K562 (cell line): ENCODE measurements at regions not wholly inside any gene's neighbourhood (a gene's known extent, or its start where the extent isn't known, plus 50 kb on each side); places are given as distances from the start of the nearest gene placed in this dataset.

ENCODE experiments used
- ATAC-seq: fragments of 200-7000 bp; cut with Tn5 transposase; 3 replicates; pipeline ENCODE4 v1.9.1; 2020; ENCODE audit warnings: moderate library complexity
- BruUV-seq: library from RNA; stranded (reverse); fragments of 400-500 nt; replicated peaks from 2 replicates; lab custom pipeline; 2021; lab: Mats Ljungman, UMichigan
- CTCF ChIA-PET: fragments of 300-600 bp; formaldehyde crosslinking; extraction: SDS; loops from one replicate; lab custom pipeline; 2021; ENCODE audit warnings: low intra/inter-chr PET ratio; lab: Yijun Ruan, JAX
- POLR2A ChIA-PET: fragments of 300-600, 350-650 bp; sonication (Branson Sonifier 250); formaldehyde crosslinking; extraction: SDS; loops from one replicate; lab custom pipeline; 2021; ENCODE audit warnings: antibody characterized with exemption, inconsistent platforms; lab: Yijun Ruan, JAX
- DNase-seq, 4 experiments: peaks; one replicate each; pipeline versions ENCODE4 v3.0.0 to v3.0.0-alpha.2; 2011 to 2018; ENCODE audit warnings: low spot score in 3 of 4, mixed read lengths in 3 of 4; ENCODE audit errors: extremely low read depth in 1 of 4
- FAIRE-seq: peaks from 2 replicates; lab custom pipeline; 2011; peaks lifted over from hg19 to GRCh38; lab: Jason Lieb, UNC
- H2AFZ ChIP-seq: 2 replicates; pipeline ENCODE4 v1.6.0; 2011; ENCODE audit warnings: low read depth, low read length, control low read depth, inconsistent platforms
- H3K27ac ChIP-seq: fragments of 200-600 bp; 3 replicates; pipeline ENCODE4 v1.8.0; 2011; ENCODE audit warnings: low read depth, mild to moderate bottlenecking, control low read depth, inconsistent platforms, low read length, moderate library complexity, mixed read lengths; ENCODE audit errors: extremely low read depth
- H3K27me3 ChIP-seq, 2 experiments: fragments of 300-600 bp in 1 of 2; 2 replicates in 1 of 2; 3 replicates in 1 of 2; pipeline versions ENCODE4 v1.6.0 to v1.8.0; 2011; ENCODE audit warnings: inconsistent platforms in 2 of 2, low read length in 2 of 2, mild to moderate bottlenecking in 1 of 2, mixed read lengths in 1 of 2, moderate library complexity in 1 of 2; ENCODE audit not compliant: control insufficient read depth in 2 of 2, insufficient read depth in 2 of 2
- H3K36me3 ChIP-seq: fragments of 300-600 bp; 3 replicates; pipeline ENCODE4 v1.8.0; 2011; ENCODE audit warnings: mild to moderate bottlenecking, low read length, inconsistent platforms; ENCODE audit not compliant: control insufficient read depth, insufficient read depth
- H3K4me1 ChIP-seq, 2 experiments: fragments of 200-600 bp in 1 of 2; replicated peaks in 1 of 2; 2 replicates in 1 of 2; 3 replicates in 1 of 2; pipeline versions ENCODE4 v1.5.1 to v1.8.0; 2011; ENCODE audit warnings: inconsistent platforms in 2 of 2, low read length in 2 of 2, mild to moderate bottlenecking in 1 of 2, mixed read lengths in 1 of 2, moderate library complexity in 1 of 2; ENCODE audit not compliant: control insufficient read depth in 2 of 2, insufficient read depth in 2 of 2
- H3K4me2 ChIP-seq: 2 replicates; pipeline ENCODE4 v1.6.1; 2011; ENCODE audit warnings: low read length, control low read depth, inconsistent platforms, mixed read lengths; ENCODE audit not compliant: insufficient read depth
- H3K4me3 ChIP-seq: fragments of 200-600 bp; sonication (generic), shearing (Covaris generic); 2 replicates; pipeline ENCODE4 v1.5.1; 2016; ENCODE audit warnings: control low read depth, inconsistent platforms
- H3K79me2 ChIP-seq: fragments of 200-600 bp; 3 replicates; pipeline ENCODE4 v1.8.0; 2011; ENCODE audit warnings: low read length, inconsistent platforms; ENCODE audit not compliant: control insufficient read depth, insufficient read depth
- H3K9ac ChIP-seq, 2 experiments: 2 replicates each; pipeline versions ENCODE4 v1.6.0 to v1.6.1; 2011; ENCODE audit warnings: low read depth in 2 of 2, low read length in 2 of 2, control low read depth in 1 of 2, inconsistent platforms in 1 of 2, mild to moderate bottlenecking in 1 of 2, mixed read lengths in 1 of 2; ENCODE audit not compliant: insufficient read depth in 1 of 2
- H3K9me1 ChIP-seq: one replicate; pipeline ENCODE4 v1.6.0; 2011; ENCODE audit warnings: inconsistent platforms, mild to moderate bottlenecking, low read length, moderate library complexity; ENCODE audit not compliant: control insufficient read depth, insufficient read depth
- H3K9me3 ChIP-seq: replicated peaks from 2 replicates; pipeline ENCODE4 v1.5.1; 2011; ENCODE audit warnings: low read depth, low read length, inconsistent platforms; ENCODE audit not compliant: control insufficient read depth, insufficient read depth
- H4K20me1 ChIP-seq: replicated peaks from 2 replicates; pipeline ENCODE4 v1.6.1; 2011; ENCODE audit warnings: low read length, inconsistent platforms, mixed read lengths; ENCODE audit not compliant: control insufficient read depth, insufficient read depth
- ATF2 ChIP-seq: sonication (generic); formaldehyde crosslinking; IDR thresholded peaks from 2 replicates; pipeline ENCODE4 v1.8.1; 2022; ENCODE audit warnings: missing genetic modification reagents
- CCNT2 ChIP-seq: IDR thresholded peaks from 2 replicates; pipeline ENCODE4 v1.6.1; 2011; ENCODE audit warnings: borderline replicate concordance, low read depth, mild to moderate bottlenecking, moderate library complexity, mixed read lengths, low read length; ENCODE audit not compliant: insufficient read length; ENCODE audit errors: extremely low read depth
- CTBP1 ChIP-seq: fragments of 450-650 bp; IDR thresholded peaks from 2 replicates; pipeline ENCODE4 v1.6.1; 2016; ENCODE audit warnings: borderline replicate concordance
- HDAC2 ChIP-seq: fragments of 450-650 bp; IDR thresholded peaks from 2 replicates; pipeline ENCODE4 v1.6.1; 2016; ENCODE audit warnings: mild to moderate bottlenecking
- HNRNPH1 ChIP-seq: fragments of 200-400 bp; formaldehyde crosslinking; optimal IDR thresholded peaks from 2 replicates; pipeline ENCODE3; 2017; ENCODE audit warnings: low read depth, mild to moderate bottlenecking, low read length, moderate library complexity
- NR2C1 ChIP-seq, 2 experiments: fragments of 450-650 bp; IDR thresholded peaks; 2 replicates each; pipeline ENCODE4 v1.6.1; 2017; ENCODE audit warnings: mild to moderate bottlenecking in 2 of 2, antibody characterized with exemption in 1 of 2, inconsistent platforms in 1 of 2, missing compliant biosample characterization in 1 of 2, missing genetic modification characterization in 1 of 2
- YBX1 ChIP-seq: fragments of 450-650 bp; IDR thresholded peaks from 2 replicates; pipeline ENCODE4 v1.7.1; 2016; ENCODE audit warnings: mild to moderate bottlenecking
- ZNF133 ChIP-seq: fragments of 250-450 bp; sonication (Bioruptor Pico); IDR thresholded peaks from 2 replicates; pipeline ENCODE4 v1.4.0; 2020; ENCODE audit warnings: mild to moderate bottlenecking
- ZNF436 ChIP-seq: fragments of 250-450, 450-650 bp; sonication (Bioruptor Pico); formaldehyde crosslinking; IDR thresholded peaks from 2 replicates; pipeline ENCODE4 v1.7.0; 2020; ENCODE audit warnings: mild to moderate bottlenecking
- ZNF584 ChIP-seq: fragments of 200-800 bp; sonication (Bioruptor generic); IDR thresholded peaks from 2 replicates; pipeline ENCODE4 v1.6.1; 2016; ENCODE audit warnings: low read depth, mild to moderate bottlenecking, missing genetic modification characterization, missing compliant biosample characterization
- ZNF699 ChIP-seq: fragments of 250-450 bp; sonication (Bioruptor Pico); IDR thresholded peaks from 2 replicates; pipeline ENCODE4 v1.8.0; 2021; ENCODE audit warnings: mild to moderate bottlenecking, moderate library complexity; ENCODE audit not compliant: insufficient replicate concordance
- whole genome bisulfite sequencing: fragments of 100-300 bp; shearing (Covaris generic); methylation state at CpG from one replicate; pipeline ENCODE4 v1.1.6; 2016; ENCODE audit warnings: low coverage, mixed read lengths; ENCODE audit not compliant: insufficient coverage; ENCODE audit errors: missing lambda C conversion rate; 5-methylcytosine and 5-hydroxymethylcytosine counted together
- in situ Hi-C: fragments of 300-500 bp; cut with MboI; formaldehyde crosslinking; loops from 4 replicates; pipeline ENCODE4 v1.15.0; 2018; ENCODE audit warnings: inconsistent platforms, mixed read lengths
- intact Hi-C: fragments of 100-400 bp; cut with micrococcal nuclease; formaldehyde crosslinking; loops from 2 replicates; pipeline ENCODE4 v1.14.2; 2022

GRCh38 chr12:102629262-102629888 is 149.0 kb upstream of the IGF1 start (continued):
- TF ChIP-seq CTBP1 (peak; percentile 20; the same call in 1 of the 2 replicates), ZNF133 (no peak), NR2C1 (IDR thresholded peaks at IDR 0.05) (peak; percentile 55; the same call in 1 of the 2 replicates), NR2C1 (tag; IDR thresholded peaks at IDR 0.05) (peak; percentile 85), ZNF584 (no peak), HNRNPH1 (no peak), YBX1 (no peak)

GRCh38 chr12:102625819-102626218 is 145.5 kb upstream of the IGF1 start:
- 25% methylated on average over 1 of the region's 1 CpG for WGBS

More at GRCh38 chr12:102625819-102626218, 145.5 kb upstream of the IGF1 start:
- no peak overlapping the region for H3K9ac ChIP-seq
- no peak for ATAC-seq
- no peaks in the 10 kb centered on the region for H3K9me1 ChIP-seq
- no peaks in the 10 kb centered on the region for H4K20me1 ChIP-seq
- H3K36me3 ChIP-seq = no peaks in the 10 kb centered on the region
- intact Hi-C loops = no loop called here
- no peak overlapping the region for H3K4me3 ChIP-seq
- in situ Hi-C loops = no loop called here
- no TSS peak for BruUV-seq
- no peak overlapping the region for H3K4me2 ChIP-seq
- no peak overlapping the region for H3K27ac ChIP-seq
- no peaks in the 10 kb centered on the region for H3K27me3 ChIP-seq
- H3K9me3 ChIP-seq = peaks cover 5% of the 10 kb centered on the region; the same call in 1 of the 2 replicates
- H3K79me2 ChIP-seq = no peaks in the 10 kb centered on the region
- H3K4me1 ChIP-seq = peaks cover 0 to 9% of the 10 kb centered on the region in 2 experiments; a peak in 2 of 5 replicates
- H2AFZ ChIP-seq = no peak overlapping the region
- no peak for TF ChIP-seq ZNF699
- no peak for TF ChIP-seq CCNT2
- no peak for TF ChIP-seq HDAC2
- TF ChIP-seq ATF2 (CRISPR knock-in tag) = no peak
- no peak for TF ChIP-seq ZNF436 (CRISPR knock-in tag)
- FAIRE-seq = no peak
- ChIA-PET CTCF (no interaction called here), POLR2A (no interaction called here)
- no peak for DNase-seq
